ENCODE measurements at regions not wholly inside any gene's neighbourhood (a gene's known extent, or its start where the extent isn't known, plus 50 kb on each side); places are given as distances from the start of the nearest gene placed in this dataset.

DNA sequence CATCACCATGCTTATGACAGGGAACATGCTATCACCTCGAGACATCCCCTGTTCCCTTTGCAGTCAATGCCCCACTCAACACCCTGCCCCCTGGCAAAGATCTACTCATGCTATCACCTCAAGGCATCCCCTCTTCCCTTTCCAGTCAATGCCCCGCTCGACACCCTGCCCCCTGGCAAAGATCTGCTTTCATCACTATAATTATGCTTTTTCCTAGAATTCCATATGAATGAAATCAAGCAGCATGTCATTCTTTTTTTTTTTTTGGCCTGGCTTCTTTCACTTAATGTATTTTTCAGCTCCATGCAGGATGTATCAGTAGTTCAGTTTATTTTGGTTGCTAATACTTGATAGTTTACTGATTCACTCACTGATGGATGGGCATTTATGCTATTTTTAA is 554.9 kb downstream of the CDH26 start:
- TF ChIP-seq, protein P1, sequence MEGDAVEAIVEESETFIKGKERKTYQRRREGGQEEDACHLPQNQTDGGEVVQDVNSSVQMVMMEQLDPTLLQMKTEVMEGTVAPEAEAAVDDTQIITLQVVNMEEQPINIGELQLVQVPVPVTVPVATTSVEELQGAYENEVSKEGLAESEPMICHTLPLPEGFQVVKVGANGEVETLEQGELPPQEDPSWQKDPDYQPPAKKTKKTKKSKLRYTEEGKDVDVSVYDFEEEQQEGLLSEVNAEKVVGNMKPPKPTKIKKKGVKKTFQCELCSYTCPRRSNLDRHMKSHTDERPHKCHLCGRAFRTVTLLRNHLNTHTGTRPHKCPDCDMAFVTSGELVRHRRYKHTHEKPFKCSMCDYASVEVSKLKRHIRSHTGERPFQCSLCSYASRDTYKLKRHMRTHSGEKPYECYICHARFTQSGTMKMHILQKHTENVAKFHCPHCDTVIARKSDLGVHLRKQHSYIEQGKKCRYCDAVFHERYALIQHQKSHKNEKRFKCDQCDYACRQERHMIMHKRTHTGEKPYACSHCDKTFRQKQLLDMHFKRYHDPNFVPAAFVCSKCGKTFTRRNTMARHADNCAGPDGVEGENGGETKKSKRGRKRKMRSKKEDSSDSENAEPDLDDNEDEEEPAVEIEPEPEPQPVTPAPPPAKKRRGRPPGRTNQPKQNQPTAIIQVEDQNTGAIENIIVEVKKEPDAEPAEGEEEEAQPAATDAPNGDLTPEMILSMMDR (IDR thresholded peaks at IDR 0.05): no peak
- TF ChIP-seq POLR2A (IDR thresholded peaks at IDR 0.05): no peak

Measured in uterus (tissue), 2 donors.